ENCODE measurements at regions not wholly inside any gene's neighbourhood (a gene's known extent, or its start where the extent isn't known, plus 50 kb on each side); places are given as distances from the start of the nearest gene placed in this dataset.

- H3K9me3 ChIP-seq (ENCODE audit: control insufficient read depth in 4 of 4, low read length in 3 of 4), result no peaks in the 10 kb centered on the region
- 53% methylated on average over 4 of the region's 4 CpGs for WGBS
- no peaks in the 10 kb centered on the region for H3K27me3 ChIP-seq (ENCODE audit: control insufficient read depth in 4 of 4, insufficient read depth in 4 of 4, low read length in 3 of 4)
- H3K36me3 ChIP-seq (ENCODE audit: control insufficient read depth in 4 of 4, insufficient read depth in 3 of 4, low read depth in 1 of 4, low read length in 3 of 4), result no peaks in the 10 kb centered on the region
- no peak for TF ChIP-seq JUND (IDR thresholded peaks at IDR 0.05)
- TF ChIP-seq NR2F2 (IDR thresholded peaks at IDR 0.05), result no peak
- TF ChIP-seq GABPA (IDR thresholded peaks at IDR 0.05 in 1 of 2, conservative IDR thresholded peaks at IDR 0.05 in 1 of 2), result no peak
- no peak for TF ChIP-seq CTCF (IDR thresholded peaks at IDR 0.05; ENCODE audit: low read depth, low read length, missing input control)
- TF ChIP-seq HNF4A (conservative IDR thresholded peaks at IDR 0.05), result no peak
- no peak for DNase-seq (ENCODE audit: low spot score)
- H3K27ac ChIP-seq (ENCODE audit: low read depth in 1 of 2, low read length in 2 of 2), result no peak overlapping the region
- no peak overlapping the region for H3K4me3 ChIP-seq (ENCODE audit: low read depth in 1 of 3, low read length in 3 of 3)
- H3K4me1 ChIP-seq (ENCODE audit: control insufficient read depth in 4 of 4, insufficient read depth in 4 of 4, low read length in 3 of 4), result no peaks in the 10 kb centered on the region
- no peak overlapping the region for H3K9ac ChIP-seq (ENCODE audit: low read depth in 1 of 2, low read length in 2 of 2)
Measured at GRCh38 chr5:138660051-138660572, 84.9 kb upstream of the HSPA9 start.

- Histone ChIP-seq H3K4me3 (ENCODE audit: low read depth in 1 of 3, low read length in 3 of 3) (no peak overlapping the region), H3K4me1 (ENCODE audit: control insufficient read depth in 4 of 4, insufficient read depth in 4 of 4, low read length in 3 of 4) (peaks cover 0 to 2% (median 0%) of the 10 kb centered on the region in 4 donors), H3K36me3 (ENCODE audit: control insufficient read depth in 4 of 4, insufficient read depth in 3 of 4, low read depth in 1 of 4, low read length in 3 of 4) (no peaks in the 10 kb centered on the region), H3K9ac (ENCODE audit: low read depth in 1 of 2, low read length in 2 of 2) (no peak overlapping the region), H3K27me3 (ENCODE audit: control insufficient read depth in 4 of 4, insufficient read depth in 4 of 4, low read length in 3 of 4) (no peaks in the 10 kb centered on the region), H3K27ac (ENCODE audit: low read depth in 1 of 2, low read length in 2 of 2) (no peak overlapping the region), H3K9me3 (ENCODE audit: control insufficient read depth in 4 of 4, low read length in 3 of 4) (no peaks in the 10 kb centered on the region)
- 97% methylated on average over 3 of the region's 3 CpGs for WGBS
- TF ChIP-seq RXRA (IDR thresholded peaks at IDR 0.05) (no peak), EGR1 (IDR thresholded peaks at IDR 0.05; ENCODE audit: low read depth in 2 of 2) (no peak), ATF3 (IDR thresholded peaks at IDR 0.05) (no peak)
- DNase-seq (ENCODE audit: low spot score), result no peak
Measured at GRCh38 chr5:138659561-138659960, 84.4 kb upstream of the HSPA9 start.

GRCh38 chr5:138659121-138659520, 83.9 kb upstream of the HSPA9 start:
- WGBS, result 96% methylated on average over 3 of the region's 3 CpGs
- TF ChIP-seq CTCF (IDR thresholded peaks at IDR 0.05; ENCODE audit: low read depth, low read length, missing input control) (no peak), FOXA1 (IDR thresholded peaks at IDR 0.05) (no peak), EGR1 (IDR thresholded peaks at IDR 0.05; ENCODE audit: low read depth in 2 of 2) (no peak), ZBTB33 (IDR thresholded peaks at IDR 0.05) (no peak), ATF3 (IDR thresholded peaks at IDR 0.05) (no peak), FOXA2 (IDR thresholded peaks at IDR 0.05) (no peak), YY1 (IDR thresholded peaks at IDR 0.05) (no peak), RXRA (IDR thresholded peaks at IDR 0.05) (no peak)
- no peaks in the 10 kb centered on the region for H3K36me3 ChIP-seq (ENCODE audit: control insufficient read depth in 4 of 4, insufficient read depth in 3 of 4, low read depth in 1 of 4, low read length in 3 of 4)
- H3K27me3 ChIP-seq (ENCODE audit: control insufficient read depth in 4 of 4, insufficient read depth in 4 of 4, low read length in 3 of 4), result no peaks in the 10 kb centered on the region
- H3K4me1 ChIP-seq (ENCODE audit: control insufficient read depth in 4 of 4, insufficient read depth in 4 of 4, low read length in 3 of 4), result peaks cover 0 to 3% (median 0%) of the 10 kb centered on the region in 4 donors
- H3K4me3 ChIP-seq (ENCODE audit: low read depth in 1 of 3, low read length in 3 of 3), result no peak overlapping the region
- H3K9ac ChIP-seq (ENCODE audit: low read depth in 1 of 2, low read length in 2 of 2), result no peak overlapping the region
- no peak overlapping the region for H3K27ac ChIP-seq (ENCODE audit: low read depth in 1 of 2, low read length in 2 of 2)
- no peak for DNase-seq (ENCODE audit: low spot score)
- H3K9me3 ChIP-seq (ENCODE audit: control insufficient read depth in 4 of 4, low read length in 3 of 4), result no peaks in the 10 kb centered on the region
